ENCODE measurements at regions not wholly inside any gene's neighbourhood (a gene's known extent, or its start where the extent isn't known, plus 50 kb on each side); places are given as distances from the start of the nearest gene placed in this dataset.
"Not testable (repeated sequence)": the region's sequence is repeated elsewhere in the genome, so short reads cannot be mapped to it uniquely, and the experiment has no call there.

- DNase-seq: no peak
Observed at GRCh38 chr1:82073659-82074058, 272.9 kb downstream of the ADGRL2 start.

GRCh38 chr1:82073071-82073470 is 272.3 kb downstream of the ADGRL2 start:
- DNase-seq: no peak

- DNase-seq: no peak
Observed at GRCh38 chr1:82065916-82066315, 265.2 kb downstream of the ADGRL2 start.

- no peak for DNase-seq
Observed at GRCh38 chr1:82064691-82065090, 264.0 kb downstream of the ADGRL2 start.

- no peak for DNase-seq
Observed at GRCh38 chr1:82062206-82062605, 261.5 kb downstream of the ADGRL2 start.

GRCh38 chr1:82059959-82060358 is 259.2 kb downstream of the ADGRL2 start:
- no peak for DNase-seq

GRCh38 chr1:82057011-82057410 is 256.3 kb downstream of the ADGRL2 start:
- no peak for DNase-seq

- DNase-seq: not testable (repeated sequence)
Observed at GRCh38 chr1:82055375-82055774, 254.6 kb downstream of the ADGRL2 start.

- DNase-seq: no peak
Observed at GRCh38 chr1:82052563-82052962, 251.8 kb downstream of the ADGRL2 start.

GRCh38 chr1:82048596-82048995 is 247.9 kb downstream of the ADGRL2 start:
- DNase-seq: no peak

- DNase-seq: no peak
Observed at GRCh38 chr1:82045221-82045620, 244.5 kb downstream of the ADGRL2 start.

- no peak for DNase-seq
Observed at GRCh38 chr1:82044536-82044935, 243.8 kb downstream of the ADGRL2 start.

- DNase-seq: no peak
Observed at GRCh38 chr1:82044111-82044510, 243.4 kb downstream of the ADGRL2 start.

GRCh38 chr1:82042306-82043060 is 241.7 kb downstream of the ADGRL2 start:
- no peak for DNase-seq

All from suppressor macrophage treated with lipopolysaccharide for 1 hour (primary cell).